Stimulated activated CD4-positive, alpha-beta T cell treated with anti-CD3 and anti-CD28 coated beads, Interleukin-15, amount 100 ng/mL, for 24 hours (primary cell): ENCODE measurements at regions not wholly inside any gene's neighbourhood (a gene's known extent, or its start where the extent isn't known, plus 50 kb on each side); places are given as distances from the start of the nearest gene placed in this dataset.
"Not testable (repeated sequence)": the region's sequence is repeated elsewhere in the genome, so short reads cannot be mapped to it uniquely, and the experiment has no call there.

ENCODE experiments used
- DNase-seq: peaks from one replicate; pipeline ENCODE4 v3.0.0-alpha.2; 2020

GRCh38 chr3:177439694-177440269, 242.5 kb upstream of the TBL1XR1 start:
- DNase-seq, result no peak

DNA sequence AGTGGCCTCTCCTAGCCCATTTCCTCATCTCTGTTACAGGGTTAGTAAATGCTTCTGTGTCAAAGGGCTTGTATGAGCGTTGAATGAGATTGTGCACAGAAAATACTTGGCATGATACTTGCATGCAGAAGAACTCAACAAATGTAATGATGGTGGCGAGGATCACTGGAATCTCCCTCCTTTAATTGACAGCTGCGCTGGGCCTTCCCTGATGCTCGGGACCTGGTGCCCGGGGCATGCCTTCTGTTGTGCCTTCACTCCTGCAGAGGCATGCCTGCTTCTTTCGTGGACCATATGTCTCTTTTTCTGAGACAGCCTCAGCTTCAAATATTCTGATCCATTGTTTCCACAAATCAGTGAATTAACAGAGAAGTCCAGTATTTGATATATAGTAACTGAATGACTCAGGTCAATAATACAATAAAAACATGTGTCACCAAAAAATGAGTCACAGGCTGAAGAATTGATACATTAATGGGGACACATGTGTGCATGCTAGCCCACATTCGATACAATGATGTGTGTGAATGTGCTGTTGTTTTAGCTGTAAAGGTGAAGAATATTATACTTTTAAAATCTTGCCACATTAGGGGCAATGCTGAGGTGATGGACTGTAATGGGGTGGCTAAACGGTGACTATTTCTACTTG, 243.3 kb upstream of the TBL1XR1 start:
- no peak for DNase-seq

GRCh38 chr3:177441276-177441812, 244.1 kb upstream of the TBL1XR1 start:
- no peak for DNase-seq

GRCh38 chr3:177441813-177442646, 244.7 kb upstream of the TBL1XR1 start:
- DNase-seq, result no peak

DNA sequence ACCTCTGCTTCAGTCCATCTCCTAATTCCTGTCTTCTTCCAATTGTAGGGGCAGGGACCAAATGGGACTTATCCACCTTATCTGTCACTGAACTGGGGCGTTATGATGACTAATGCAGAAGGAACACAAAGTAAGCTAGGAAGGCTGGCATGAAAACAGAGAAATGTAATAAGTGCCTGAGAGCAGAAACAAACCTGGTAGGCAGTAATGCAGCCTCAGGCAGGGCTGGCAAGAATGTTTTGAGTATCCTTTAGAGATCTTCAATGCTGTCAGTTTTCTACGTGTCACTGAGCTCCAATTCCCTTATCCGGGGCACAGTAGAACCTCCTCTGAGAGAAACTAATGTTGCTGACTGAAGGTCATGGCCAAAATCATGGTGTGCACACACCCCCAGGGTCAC, 246.2 kb upstream of the TBL1XR1 start:
- no peak for DNase-seq

DNA sequence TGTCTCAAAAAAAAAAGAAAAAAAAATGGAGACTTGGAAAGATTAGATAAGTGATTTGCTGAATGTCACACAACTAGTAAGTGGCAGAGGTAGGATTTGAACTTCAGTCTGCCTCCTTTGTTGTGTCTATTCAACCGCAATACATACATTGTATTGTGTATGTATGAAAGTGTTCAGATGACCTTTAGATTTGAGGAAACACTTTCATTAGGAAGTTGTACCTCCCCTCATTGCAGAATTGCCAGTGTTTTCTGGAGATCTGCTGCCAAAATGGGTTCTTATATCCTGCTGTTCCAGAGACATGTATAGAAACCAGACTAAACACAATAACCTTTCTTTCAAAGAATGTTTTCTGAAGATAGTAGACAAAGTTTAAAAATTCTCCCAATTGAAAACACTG, 247.4 kb upstream of the TBL1XR1 start:
- no peak for DNase-seq

- no peak for DNase-seq
Observed at GRCh38 chr3:177445549-177445948, 248.3 kb upstream of the TBL1XR1 start.

DNA sequence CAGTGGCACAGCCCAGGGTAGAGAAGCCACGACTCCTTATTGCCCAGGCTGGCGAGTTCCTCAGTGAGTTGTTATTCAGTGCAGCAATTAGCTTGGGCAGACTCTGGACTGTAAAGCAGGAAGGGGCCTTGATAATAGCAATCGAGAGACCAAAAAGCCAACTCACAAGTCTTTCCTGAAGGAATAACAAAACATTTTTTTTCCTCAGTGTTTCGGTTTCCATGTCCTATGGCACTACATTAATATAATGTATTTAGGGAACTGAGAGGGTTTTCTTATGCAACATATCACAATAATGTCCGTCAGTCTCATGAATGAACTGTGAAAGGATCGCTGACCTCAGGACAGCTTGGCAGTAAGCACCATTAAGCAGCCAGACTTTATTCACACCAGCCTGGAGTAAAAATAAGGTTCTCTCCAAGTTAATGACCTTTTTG, 248.9 kb upstream of the TBL1XR1 start:
- no peak for DNase-seq

- DNase-seq, result no peak
Observed at GRCh38 chr3:177447938-177448337, 250.7 kb upstream of the TBL1XR1 start.

GRCh38 chr3:177448987-177449359, 251.7 kb upstream of the TBL1XR1 start:
- no peak for DNase-seq

DNA sequence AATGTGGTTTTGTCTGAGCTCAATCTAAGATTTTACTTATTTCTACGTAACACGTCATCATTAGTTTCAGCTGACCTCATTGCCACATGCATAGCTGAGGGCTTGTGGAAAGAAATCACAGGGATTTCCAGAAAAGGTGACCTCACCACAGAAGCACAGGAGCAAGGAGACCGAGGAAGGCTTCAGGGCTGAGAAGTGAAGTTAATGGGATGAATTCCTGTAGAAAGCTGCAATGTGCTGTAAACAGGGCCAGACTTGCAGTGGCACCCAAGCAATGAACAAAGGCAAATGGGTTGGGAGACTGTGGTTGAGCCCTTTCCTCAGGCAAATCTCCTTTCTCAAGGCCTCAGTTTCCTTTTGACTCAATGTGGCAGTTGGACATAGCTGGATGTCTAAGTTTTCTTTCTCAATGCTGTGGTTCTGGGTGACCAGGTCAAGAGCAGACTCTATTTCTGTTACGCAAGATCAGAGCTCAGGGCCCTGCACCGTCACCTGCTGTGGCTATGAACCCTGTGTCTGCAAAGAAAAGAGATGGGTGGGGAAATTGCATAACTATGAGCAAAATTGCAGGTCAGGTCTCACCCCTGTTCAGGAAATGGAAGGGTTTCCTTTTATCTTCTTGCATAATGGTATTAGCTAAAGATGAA, 252.2 kb upstream of the TBL1XR1 start:
- peak; percentile 15 for DNase-seq

- DNase-seq, result no peak
Observed at GRCh38 chr3:177451301-177451750, 254.0 kb upstream of the TBL1XR1 start.

GRCh38 chr3:177451864-177452830, 254.9 kb upstream of the TBL1XR1 start:
- DNase-seq, result no peak

DNA sequence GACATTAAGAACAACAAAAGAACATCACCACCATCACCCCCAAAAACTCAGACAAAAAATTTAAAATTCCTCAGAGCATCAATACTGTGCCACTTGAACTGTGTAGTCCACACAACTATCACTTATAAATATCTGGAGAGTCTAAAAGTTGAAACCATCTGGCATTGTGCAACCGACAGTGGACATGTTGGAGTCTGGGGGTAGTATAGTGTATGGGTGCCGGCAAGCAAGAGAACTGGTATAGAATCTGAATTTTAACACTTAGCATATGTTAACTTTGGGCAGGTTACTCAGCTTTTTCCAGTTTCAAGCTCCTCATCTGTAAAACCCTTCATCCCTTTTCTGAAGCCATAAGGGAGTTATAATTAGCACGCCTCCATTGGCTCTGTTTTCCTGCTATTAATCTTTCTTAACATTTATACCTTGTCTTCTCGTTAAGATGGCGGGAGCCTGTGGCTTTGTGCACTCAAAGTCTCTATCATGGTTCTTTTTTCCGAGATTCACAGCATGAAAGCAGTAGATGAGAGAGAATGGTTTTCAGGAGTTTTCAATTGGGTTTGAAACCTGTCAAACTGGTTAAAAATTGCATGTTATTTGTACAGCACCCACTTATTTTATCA, 255.7 kb upstream of the TBL1XR1 start:
- DNase-seq, result no peak

GRCh38 chr3:177453451-177453844, 256.2 kb upstream of the TBL1XR1 start:
- no peak for DNase-seq

DNA sequence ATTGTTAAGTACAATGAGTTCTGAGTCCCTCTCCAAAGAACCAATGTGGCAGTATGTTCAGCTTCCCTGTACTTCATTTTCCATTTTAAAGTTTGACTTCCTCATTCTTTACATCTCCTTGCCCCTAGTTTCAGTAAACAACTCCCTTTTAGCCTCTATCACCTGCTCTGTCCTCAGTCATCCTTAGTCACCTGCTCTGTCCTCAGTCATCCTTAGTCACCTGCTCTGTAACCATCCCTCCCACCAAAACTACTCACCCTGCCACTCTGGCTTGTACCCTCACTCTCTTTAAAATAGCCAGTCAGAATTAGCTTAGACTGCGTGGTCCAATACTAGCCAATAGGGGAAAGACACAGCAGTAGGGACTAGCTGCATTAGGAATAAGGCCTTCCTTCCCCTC, 259.9 kb upstream of the TBL1XR1 start:
- not testable (repeated sequence) for DNase-seq

DNA sequence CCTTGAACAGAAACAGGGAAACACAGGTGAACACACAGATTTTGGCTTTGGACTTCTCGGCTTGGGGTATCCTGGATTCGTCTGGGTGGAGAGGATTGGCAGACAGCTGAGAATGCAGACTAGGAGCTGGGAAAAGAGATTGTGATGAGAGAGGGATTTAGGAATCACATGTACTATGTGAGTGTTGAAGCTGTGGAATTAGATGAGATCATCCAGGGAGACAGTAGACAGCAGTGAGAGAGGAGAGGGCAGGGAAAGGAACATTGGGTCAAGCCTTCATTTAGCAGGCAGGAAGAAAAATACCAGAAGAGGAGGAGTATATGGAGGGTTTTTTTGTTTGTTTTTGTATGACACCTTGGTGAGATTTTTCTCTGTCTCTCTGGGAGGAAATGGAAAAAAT, 262.1 kb upstream of the TBL1XR1 start:
- no peak for DNase-seq

DNA sequence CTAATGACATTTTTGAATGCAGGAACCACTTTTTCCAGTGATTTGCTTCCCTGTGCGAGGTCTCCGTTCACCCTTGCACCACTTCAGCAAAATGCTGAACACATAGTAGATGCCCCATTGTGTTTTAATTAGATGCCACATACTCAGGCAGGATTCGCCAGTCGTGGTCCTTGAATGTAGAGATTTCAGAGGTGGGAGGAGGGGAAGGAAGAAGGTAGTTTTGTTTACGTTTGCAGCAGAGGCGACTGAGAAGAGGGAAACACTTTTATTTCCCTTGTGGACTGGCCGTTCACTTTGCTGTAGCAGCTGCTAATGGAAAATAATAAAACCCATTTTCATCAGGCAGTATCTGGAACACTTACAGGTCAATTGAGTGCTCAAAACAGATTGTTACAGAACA, 262.8 kb upstream of the TBL1XR1 start:
- no peak for DNase-seq

GRCh38 chr3:177461765-177462164, 264.5 kb upstream of the TBL1XR1 start:
- DNase-seq, result no peak

DNA sequence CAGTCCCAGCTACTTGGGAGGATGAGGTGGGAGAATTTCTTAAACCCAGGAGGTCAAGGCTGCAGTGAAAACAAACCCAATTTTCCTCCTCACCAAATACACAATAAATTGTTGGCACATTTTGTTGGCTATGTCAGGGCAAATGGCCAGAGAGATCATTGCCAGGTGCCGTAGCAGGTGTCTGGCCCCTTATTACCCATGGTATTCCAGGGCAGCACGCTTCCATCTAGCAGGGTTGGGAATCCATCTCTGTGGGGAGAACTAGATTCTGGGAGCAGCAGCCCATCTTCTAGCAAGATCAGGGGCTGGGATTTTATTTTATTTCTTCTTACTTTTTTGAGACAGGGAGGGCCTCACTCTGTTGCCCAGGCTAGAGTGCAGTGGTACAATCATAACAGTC, 266.1 kb upstream of the TBL1XR1 start:
- DNase-seq, result not testable (repeated sequence)

DNA sequence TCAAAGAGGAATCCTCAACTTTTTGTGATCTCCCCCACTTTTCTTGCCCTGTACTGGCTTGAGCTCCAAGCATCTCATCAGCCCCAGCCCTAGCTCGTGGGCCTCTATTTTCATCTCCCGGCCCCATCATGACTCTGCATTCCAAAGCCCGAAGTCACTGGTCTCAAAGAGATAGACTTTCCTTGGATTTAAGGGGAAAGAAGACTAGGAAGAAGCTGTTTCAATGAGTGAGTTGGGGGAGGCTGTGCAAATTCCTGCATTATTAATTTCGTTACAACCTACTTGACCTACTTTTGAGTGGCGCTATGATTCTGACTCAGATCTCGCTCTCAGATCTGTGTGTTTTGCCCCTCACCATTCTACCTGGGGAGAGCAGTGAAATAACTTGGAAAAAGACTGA, 266.6 kb upstream of the TBL1XR1 start:
- no peak for DNase-seq
